ES-I3 (cell line): ENCODE measurements at regions not wholly inside any gene's neighbourhood (a gene's known extent, or its start where the extent isn't known, plus 50 kb on each side); places are given as distances from the start of the nearest gene placed in this dataset.

Source experiments
- H3K36me3 ChIP-seq: 2 replicates; pipeline ENCODE4 v1.6.1; 2013; ENCODE audit warnings: mild to moderate bottlenecking, low read length, control low read depth, moderate library complexity; ENCODE audit not compliant: insufficient read depth
- H3K4me1 ChIP-seq: 2 replicates; pipeline ENCODE4 v1.6.1; 2013; ENCODE audit warnings: mild to moderate bottlenecking, control low read depth, low read length; ENCODE audit not compliant: insufficient read depth
- H3K9ac ChIP-seq: 2 replicates; pipeline ENCODE4 v1.6.1; 2013; ENCODE audit warnings: low read depth, mild to moderate bottlenecking, low read length, moderate library complexity
- H3K9me3 ChIP-seq: 2 replicates; pipeline ENCODE4 v1.6.1; 2013; ENCODE audit warnings: mild to moderate bottlenecking, low read length, moderate library complexity; ENCODE audit not compliant: control insufficient read depth, insufficient read depth

DNA sequence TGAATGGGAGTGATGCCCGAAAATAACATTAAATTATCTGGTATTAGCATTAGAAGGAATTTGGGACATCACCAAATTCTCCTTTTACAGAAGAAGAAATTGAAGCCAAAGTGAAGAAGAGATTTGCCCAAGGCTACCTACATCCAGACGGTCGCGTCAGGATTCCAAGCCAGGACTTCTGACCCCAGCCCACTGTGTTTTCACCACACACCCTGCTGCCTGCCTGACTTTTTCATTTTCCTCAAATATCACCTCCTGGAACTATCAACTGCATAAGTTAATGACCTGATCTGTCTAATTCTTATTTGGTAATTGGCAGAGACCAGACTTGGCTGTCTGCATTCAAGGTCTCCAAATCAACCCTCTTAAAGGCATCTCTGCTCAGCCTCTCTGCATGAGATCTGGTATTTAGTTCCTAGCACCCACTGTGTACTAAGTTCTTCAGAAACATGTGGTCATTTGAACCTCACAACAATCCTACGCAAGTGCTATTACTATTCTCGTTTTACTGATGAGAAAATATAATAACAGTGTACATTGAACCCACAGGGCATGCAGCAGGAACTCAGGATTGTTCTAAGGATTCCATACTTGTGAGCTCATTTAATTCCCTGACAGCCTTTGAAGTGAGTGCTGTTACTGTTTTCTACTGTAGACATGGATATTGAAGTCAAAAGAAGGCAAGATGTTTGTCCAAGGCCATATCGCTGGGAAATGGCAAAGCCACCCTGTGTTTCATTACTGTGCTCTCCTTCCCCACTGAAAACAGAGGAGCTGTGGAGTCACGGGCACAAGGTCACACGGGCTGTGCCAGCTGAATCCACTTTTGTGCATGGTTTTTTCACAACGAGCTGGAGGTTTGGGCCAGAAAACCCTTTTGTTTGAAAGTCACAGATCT is 195.2 kb upstream of the C1QTNF7 start:
- Histone ChIP-seq H3K36me3 (no peaks in the 10 kb centered on the region), H3K9me3 (no peaks in the 10 kb centered on the region), H3K9ac (no peak overlapping the region), H3K4me1 (peaks cover 11% of the 10 kb centered on the region)

DNA sequence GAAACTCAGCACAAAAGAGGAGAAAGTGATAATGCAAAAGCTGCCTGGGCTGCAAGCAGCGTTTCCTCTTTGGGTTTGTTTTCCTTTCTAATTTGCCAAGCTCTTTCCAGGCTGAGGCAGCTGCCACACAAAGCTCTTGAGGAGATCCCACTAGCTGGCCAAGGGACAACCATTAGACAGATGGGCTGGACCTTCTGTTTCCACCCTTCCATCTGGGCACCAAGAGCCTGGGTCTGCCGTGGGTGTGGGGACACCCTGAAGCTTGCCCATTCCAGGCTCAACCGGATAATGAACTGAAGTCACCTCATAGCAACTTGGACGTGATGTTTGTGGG is 194.6 kb upstream of the C1QTNF7 start:
- Histone ChIP-seq H3K9ac (no peak overlapping the region), H3K36me3 (no peaks in the 10 kb centered on the region), H3K9me3 (no peaks in the 10 kb centered on the region), H3K4me1 (peaks cover 11% of the 10 kb centered on the region)

DNA sequence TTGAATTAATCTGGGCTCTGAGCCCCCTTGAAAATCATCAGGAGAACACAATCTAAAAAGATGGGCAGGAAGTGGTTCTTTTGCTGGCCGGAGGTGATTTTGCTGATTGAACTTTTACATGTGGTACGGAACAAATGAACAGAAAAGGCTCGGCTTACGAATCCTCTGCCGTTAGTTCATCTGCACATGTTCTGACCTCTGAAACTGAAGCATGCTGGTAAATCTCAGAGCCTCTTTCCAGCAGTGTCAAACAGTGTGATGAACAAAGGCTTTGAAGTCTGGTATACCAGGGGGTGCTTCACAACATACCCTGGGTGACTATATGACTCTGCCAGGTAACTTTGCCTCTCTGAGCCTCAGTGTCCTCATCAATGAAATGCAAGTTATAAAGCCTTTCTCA is 194.2 kb upstream of the C1QTNF7 start:
- Histone ChIP-seq H3K4me1 (peaks cover 11% of the 10 kb centered on the region), H3K36me3 (no peaks in the 10 kb centered on the region), H3K9ac (no peak overlapping the region), H3K9me3 (no peaks in the 10 kb centered on the region)

DNA sequence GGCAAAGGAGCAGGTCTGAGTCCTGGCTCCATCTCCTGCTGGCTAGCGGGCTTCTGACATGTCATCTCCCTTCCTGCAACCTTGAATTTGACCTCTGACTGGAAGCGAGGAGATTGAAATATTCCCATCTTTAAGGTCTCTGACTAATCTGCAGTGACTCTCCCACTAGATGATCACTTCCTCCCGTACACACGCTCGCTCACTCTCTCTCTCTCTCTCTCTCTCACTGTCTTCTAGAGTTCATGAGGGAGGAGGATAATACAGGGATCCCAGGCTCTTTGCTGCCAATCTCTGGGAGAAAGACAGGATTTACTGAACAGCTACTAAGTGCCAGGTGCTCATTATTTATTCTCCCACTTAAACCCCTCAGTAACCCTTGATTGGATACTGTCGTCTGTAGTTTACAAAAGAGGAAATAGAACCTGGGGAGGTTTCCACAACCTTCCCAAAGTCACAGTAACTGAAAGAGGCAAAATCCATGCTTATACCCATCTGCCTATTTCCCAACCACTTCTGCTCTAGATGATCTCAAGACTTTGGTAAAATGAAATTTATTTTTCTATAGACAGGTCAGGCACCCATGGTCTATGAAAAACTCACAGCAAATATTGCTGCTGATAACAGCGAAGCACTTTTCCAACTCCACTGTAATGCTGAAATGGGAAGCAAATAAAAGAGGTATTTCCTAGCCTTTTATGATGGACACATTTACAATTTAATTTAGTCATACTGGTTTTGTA is 193.5 kb upstream of the C1QTNF7 start:
- H3K9ac ChIP-seq: no peak overlapping the region
- no peaks in the 10 kb centered on the region for H3K9me3 ChIP-seq
- no peaks in the 10 kb centered on the region for H3K36me3 ChIP-seq
- H3K4me1 ChIP-seq: peaks cover 11% of the 10 kb centered on the region

DNA sequence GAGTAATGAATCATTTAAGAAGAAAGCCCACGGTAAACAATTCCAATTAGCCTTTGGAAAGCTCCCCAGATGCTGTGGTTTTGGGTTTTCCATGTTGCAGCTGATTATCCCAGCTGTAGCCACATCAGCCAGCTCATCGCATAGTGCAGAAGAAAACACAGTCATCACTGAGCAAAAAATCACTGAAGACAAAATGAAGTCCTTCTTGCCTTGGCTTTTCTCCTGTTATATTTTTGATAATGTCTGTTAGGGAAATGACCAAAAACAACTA is 193.0 kb upstream of the C1QTNF7 start:
- no peaks in the 10 kb centered on the region for H3K9me3 ChIP-seq
- H3K4me1 ChIP-seq: peaks cover 11% of the 10 kb centered on the region
- no peaks in the 10 kb centered on the region for H3K36me3 ChIP-seq
- no peak overlapping the region for H3K9ac ChIP-seq

DNA sequence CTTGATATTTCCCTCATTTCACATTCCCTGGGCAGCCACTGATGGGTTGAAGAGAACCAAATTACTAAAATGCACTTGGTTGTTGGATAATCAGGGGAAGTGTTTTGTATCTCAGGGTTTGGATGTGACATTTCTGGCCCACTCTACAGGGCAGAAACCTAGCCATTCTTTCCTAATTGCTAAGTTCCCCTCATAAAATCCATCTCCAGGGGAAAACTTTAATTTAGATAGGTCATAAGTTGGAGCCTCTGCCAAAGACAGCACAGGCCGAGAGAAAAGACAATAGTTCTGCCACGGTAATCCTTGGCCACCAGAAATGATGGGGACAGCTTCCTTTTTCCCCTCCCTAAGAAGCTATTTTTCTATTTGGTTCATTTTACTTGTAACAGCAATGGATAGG is 192.7 kb upstream of the C1QTNF7 start:
- H3K9me3 ChIP-seq: no peaks in the 10 kb centered on the region
- peaks cover 11% of the 10 kb centered on the region for H3K4me1 ChIP-seq
- H3K9ac ChIP-seq: no peak overlapping the region
- no peaks in the 10 kb centered on the region for H3K36me3 ChIP-seq

DNA sequence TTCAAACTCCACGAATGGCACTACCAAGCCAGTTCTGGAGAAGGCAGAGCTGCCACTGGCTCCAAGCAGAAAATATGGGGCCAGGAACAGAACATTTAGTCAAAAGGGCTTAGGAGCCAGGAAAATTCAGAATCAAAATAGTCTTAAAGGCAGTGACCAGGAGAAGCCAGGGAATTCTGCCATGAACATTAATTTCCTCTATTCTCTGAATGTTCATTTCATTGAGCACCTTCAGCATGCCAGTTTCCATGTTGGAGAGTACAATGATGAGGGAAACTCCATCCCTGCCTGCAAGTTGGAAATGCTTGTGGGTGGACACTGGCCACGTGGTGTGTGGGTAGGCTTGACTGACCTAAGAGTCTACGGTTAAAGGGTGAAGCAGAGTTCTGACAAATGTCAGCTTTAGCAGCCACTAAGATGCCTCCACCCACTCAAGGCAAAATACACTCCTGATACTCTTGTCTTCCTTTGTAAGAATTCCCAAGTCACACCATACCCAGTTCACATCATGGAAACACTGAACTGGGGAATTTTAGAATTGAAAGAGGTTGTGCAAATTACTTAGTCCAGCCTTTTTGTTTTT is 190.1 kb upstream of the C1QTNF7 start:
- no peaks in the 10 kb centered on the region for H3K36me3 ChIP-seq
- H3K4me1 ChIP-seq: peaks cover 8% of the 10 kb centered on the region
- H3K9me3 ChIP-seq: no peaks in the 10 kb centered on the region
- no peak overlapping the region for H3K9ac ChIP-seq

DNA sequence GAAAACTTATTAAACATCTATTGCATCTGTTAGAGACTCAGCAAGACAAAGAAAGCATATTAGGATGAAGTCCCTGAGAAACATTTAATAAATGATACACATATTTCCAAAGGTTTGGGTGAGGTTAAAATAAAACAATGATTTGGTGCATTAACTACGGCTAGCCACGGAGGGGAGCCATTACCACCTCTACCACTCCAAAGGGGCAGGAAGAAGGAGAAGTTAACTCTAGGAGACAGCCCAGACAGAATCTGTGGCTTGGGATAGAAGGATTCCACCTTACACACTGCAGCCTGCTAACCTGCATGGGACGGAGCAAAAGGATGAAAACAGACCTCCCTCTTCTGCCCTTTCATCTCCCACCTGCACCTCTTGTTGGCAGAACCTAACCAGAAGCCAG is 189.1 kb upstream of the C1QTNF7 start:
- H3K36me3 ChIP-seq: no peaks in the 10 kb centered on the region
- no peaks in the 10 kb centered on the region for H3K4me1 ChIP-seq
- H3K9me3 ChIP-seq: no peaks in the 10 kb centered on the region
- H3K9ac ChIP-seq: no peak overlapping the region

DNA sequence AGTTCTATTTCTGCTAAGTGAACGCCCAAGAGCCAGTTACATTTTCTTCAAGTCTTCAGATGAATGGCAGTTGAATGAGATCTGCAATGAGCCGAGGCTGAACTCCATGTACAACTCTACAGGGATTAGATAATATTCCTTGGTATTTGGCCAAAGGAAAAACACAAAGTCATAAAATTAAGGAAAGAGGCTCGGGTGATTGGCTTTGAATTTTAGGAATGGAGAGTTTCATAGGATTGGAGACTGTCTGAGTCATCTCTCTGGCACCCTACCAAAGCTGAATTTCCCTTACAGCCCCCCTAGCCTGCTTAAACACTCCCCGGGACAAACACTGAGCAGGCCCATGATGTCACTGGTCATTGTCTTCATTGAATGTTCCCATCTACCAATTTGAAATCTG is 188.0 kb upstream of the C1QTNF7 start:
- H3K36me3 ChIP-seq: no peaks in the 10 kb centered on the region
- H3K4me1 ChIP-seq: no peaks in the 10 kb centered on the region
- H3K9ac ChIP-seq: no peak overlapping the region
- H3K9me3 ChIP-seq: no peaks in the 10 kb centered on the region; the same call in 1 of the 2 replicates

DNA sequence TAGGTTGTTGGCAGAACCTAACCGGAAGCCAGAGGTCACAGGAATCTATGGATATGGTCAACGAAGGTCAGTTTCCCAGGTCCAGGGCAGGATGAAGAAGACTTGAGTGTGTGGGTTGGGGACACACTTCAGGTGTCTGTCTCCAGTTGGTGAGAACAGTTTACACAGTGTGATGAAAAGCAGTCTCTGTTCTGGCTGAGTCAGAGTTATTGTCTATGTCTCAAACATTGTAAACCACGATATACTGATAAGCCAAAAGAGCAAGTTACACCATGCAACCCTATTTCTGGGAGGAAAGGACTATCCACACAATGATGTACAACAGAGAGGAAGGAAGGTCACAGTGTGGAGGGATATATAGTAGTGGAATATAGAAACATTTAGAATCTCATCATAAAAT is 187.1 kb upstream of the C1QTNF7 start:
- Histone ChIP-seq H3K9ac (no peak overlapping the region), H3K36me3 (no peaks in the 10 kb centered on the region), H3K4me1 (no peaks in the 10 kb centered on the region), H3K9me3 (no peaks in the 10 kb centered on the region; the same call in 1 of the 2 replicates)

DNA sequence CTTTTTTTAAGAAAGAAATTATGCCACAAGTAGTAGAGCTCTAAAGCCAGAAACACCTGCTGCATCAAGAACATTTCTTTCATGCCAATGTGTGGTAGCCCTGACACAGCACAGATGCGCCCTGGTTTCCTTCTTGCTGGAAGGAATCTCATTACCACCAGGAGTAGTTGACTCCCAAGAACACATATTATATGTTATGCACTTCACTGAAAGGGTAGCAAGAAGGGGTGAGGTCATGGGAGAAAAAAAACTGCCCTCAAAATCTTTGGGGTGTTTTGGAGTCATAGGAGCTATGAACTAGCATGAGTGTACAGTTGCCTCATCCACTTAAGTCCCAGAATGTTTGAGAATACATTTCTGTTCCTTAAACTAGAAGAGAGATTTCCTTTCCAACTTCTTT is 185.8 kb upstream of the C1QTNF7 start:
- Histone ChIP-seq H3K4me1 (no peaks in the 10 kb centered on the region), H3K9ac (no peak overlapping the region), H3K36me3 (no peaks in the 10 kb centered on the region), H3K9me3 (no peaks in the 10 kb centered on the region; the same call in 1 of the 2 replicates)

DNA sequence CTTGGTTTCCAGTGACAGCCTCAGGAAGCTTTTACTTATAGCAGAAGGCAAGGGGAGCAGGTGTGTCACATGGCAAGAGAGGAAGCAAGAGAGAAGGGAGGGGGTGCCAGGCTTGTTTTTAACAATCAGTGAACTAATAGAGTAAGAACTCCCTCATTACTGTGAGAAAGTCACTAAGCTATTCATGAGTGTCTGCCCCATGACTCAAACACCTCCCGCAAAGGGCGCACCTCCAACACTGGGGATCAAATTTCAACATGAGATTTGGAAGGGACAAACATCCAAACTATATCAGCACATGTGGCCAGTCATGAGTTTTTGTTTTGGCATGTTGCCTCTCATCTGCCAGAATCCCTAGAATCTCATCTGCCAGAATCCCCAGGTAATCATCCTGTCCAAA is 183.5 kb upstream of the C1QTNF7 start:
- Histone ChIP-seq H3K9ac (no peak overlapping the region), H3K9me3 (no peaks in the 10 kb centered on the region; the same call in 1 of the 2 replicates), H3K4me1 (no peaks in the 10 kb centered on the region), H3K36me3 (no peaks in the 10 kb centered on the region)

DNA sequence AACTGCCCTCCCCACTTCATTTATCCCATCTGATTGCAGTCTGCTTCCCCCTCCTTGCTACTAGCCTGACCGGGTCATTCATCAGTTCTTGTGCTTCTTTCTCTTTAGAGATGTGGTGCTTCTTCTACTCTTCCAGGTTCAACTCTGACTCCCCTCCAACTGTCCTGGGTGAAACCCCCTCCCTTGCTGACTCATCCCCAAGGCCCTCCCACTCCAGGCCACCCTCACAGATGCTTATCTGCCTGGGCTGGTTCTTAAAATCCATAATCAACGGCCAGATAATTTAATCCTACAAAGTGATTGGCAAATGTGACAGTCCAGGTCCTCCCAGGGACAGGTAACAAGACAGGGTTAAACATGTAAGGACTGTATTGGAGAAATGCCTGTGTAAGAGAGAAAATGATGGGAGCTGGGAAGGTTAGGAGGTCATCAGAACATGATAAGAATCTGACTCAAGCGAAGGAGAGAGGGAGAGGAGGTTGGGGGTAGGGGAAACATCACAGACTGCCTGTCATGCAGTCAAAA is 182.8 kb upstream of the C1QTNF7 start:
- Histone ChIP-seq H3K4me1 (no peaks in the 10 kb centered on the region), H3K9ac (no peak overlapping the region), H3K9me3 (no peaks in the 10 kb centered on the region; the same call in 1 of the 2 replicates), H3K36me3 (no peaks in the 10 kb centered on the region)

DNA sequence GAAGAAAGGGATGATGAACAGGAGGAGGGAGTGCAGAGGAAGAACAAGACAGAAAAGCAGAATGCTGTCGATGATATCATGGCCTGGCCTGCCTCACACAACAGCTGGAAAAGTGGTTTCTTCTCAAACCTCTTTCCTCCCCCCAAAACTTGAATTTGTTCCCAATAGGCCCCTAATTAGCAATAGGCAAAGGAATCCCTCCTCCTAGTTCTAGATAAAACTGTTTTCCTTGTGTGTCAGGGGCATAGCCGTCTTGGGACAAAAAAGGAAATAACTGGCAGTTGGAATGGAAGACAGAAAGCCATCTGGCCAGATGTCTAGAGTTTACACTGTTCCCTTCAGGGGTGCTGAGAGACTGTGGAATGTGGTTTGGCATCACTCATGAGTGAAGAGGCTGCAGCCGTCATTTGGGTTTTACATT is 177.8 kb upstream of the C1QTNF7 start:
- no peak overlapping the region for H3K9ac ChIP-seq
- H3K9me3 ChIP-seq: no peaks in the 10 kb centered on the region
- H3K4me1 ChIP-seq: peaks cover 2% of the 10 kb centered on the region; the same call in 1 of the 2 replicates
- H3K36me3 ChIP-seq: no peaks in the 10 kb centered on the region

DNA sequence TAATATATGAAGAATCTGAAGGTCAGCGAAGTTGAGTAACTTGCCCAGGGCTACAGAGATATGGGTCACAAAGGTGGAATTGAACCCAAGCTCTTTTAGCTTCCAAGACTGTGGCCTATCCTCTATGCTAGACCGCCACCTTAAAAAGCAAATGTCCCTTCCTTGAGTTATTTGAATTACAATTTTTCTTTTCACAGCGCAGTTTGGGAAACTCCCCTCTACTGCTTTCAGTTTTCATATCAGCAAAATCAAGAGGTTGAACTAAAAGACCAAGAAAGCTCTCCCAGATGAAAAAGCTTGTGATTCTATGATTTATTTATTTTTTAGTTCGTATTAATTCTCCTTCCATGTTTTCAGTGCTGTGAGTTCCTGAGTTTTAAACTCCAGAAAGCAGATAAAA is 174.5 kb upstream of the C1QTNF7 start:
- H3K9ac ChIP-seq: no peak overlapping the region
- H3K9me3 ChIP-seq: no peaks in the 10 kb centered on the region
- H3K36me3 ChIP-seq: no peaks in the 10 kb centered on the region
- peaks cover 15% of the 10 kb centered on the region; the same call in 1 of the 2 replicates for H3K4me1 ChIP-seq
